GM12865 (cell line): ENCODE measurements at regions not wholly inside any gene's neighbourhood (a gene's known extent, or its start where the extent isn't known, plus 50 kb on each side); places are given as distances from the start of the nearest gene placed in this dataset.
"Not testable (repeated sequence)": the region's sequence is repeated elsewhere in the genome, so short reads cannot be mapped to it uniquely, and the experiment has no call there.

Experiments
- DNase-seq: peaks from one replicate; pipeline ENCODE4 v3.0.0; 2010; ENCODE audit warnings: low read depth
- H3K4me3 ChIP-seq: 2 replicates; pipeline ENCODE4 v1.5.1; 2011; ENCODE audit warnings: mild to moderate bottlenecking, low read depth, low read length, control low read depth
- CTCF ChIP-seq: IDR thresholded peaks from 2 replicates; pipeline ENCODE4 v1.5.1; 2011; ENCODE audit warnings: low read length, control low read depth, low read depth, inconsistent platforms; ENCODE audit not compliant: insufficient read depth; ENCODE audit errors: missing control alignments

- no peak for DNase-seq
- H3K4me3 ChIP-seq: no peak overlapping the region
- no peak for TF ChIP-seq CTCF
Observed at GRCh38 chr5:67552773-67553172, 356.2 kb upstream of the CD180 start.

- TF ChIP-seq CTCF: no peak
- H3K4me3 ChIP-seq: no peak overlapping the region
- no peak for DNase-seq
Observed at GRCh38 chr5:67549947-67550346, 353.3 kb upstream of the CD180 start.

GRCh38 chr5:67549296-67549618 lies 352.7 kb upstream of the CD180 start:
- no peak overlapping the region for H3K4me3 ChIP-seq
- no peak for TF ChIP-seq CTCF
- DNase-seq: no peak

GRCh38 chr5:67548520-67549295 lies 352.1 kb upstream of the CD180 start:
- TF ChIP-seq CTCF: no peak
- H3K4me3 ChIP-seq: peak overlapping the region; percentile 23; the same call in 1 of the 2 replicates
- no peak for DNase-seq

GRCh38 chr5:67547682-67548081 lies 351.1 kb upstream of the CD180 start:
- no peak for TF ChIP-seq CTCF
- no peak for DNase-seq
- no peak overlapping the region for H3K4me3 ChIP-seq

GRCh38 chr5:67544942-67545341 lies 348.3 kb upstream of the CD180 start:
- not testable (repeated sequence) for H3K4me3 ChIP-seq
- peak; percentile 5 for DNase-seq

GRCh38 chr5:67543720-67544270 lies 347.2 kb upstream of the CD180 start:
- DNase-seq: no peak
- no peak for TF ChIP-seq CTCF
- H3K4me3 ChIP-seq: no peak overlapping the region
